Suprapubic skin (tissue), 4 donors: ENCODE measurements at regions not wholly inside any gene's neighbourhood (a gene's known extent, or its start where the extent isn't known, plus 50 kb on each side); places are given as distances from the start of the nearest gene placed in this dataset.

Experiments used
- CTCF ChIP-seq, 2 donors: fragments of 200-600 bp in 1 of 2; fragments of 450-650 bp in 1 of 2; sonication (generic) in 1 of 2; IDR thresholded peaks; one replicate each; pipeline ENCODE4 v1.5.1; 2016 to 2019; ENCODE audit warnings: antibody characterized with exemption in 2 of 2, mild to moderate bottlenecking in 1 of 2, moderate library complexity in 1 of 2
- EP300 ChIP-seq: sonication (generic); formaldehyde crosslinking; IDR thresholded peaks from one replicate; pipeline ENCODE4 v1.6.1; 2017; ENCODE audit warnings: antibody characterized with exemption
- POLR2AphosphoS5 ChIP-seq, 3 donors: sonication (generic); formaldehyde crosslinking; IDR thresholded peaks; one replicate each; pipeline ENCODE4 v1.6.1; 2017; ENCODE audit warnings: antibody characterized with exemption in 3 of 3

- TF ChIP-seq POLR2AphosphoS5 (IDR thresholded peaks at IDR 0.05) (no peak), CTCF (IDR thresholded peaks at IDR 0.05) (no peak), EP300 (no peak)
Measured at GRCh38 chr6:99195986-99196655, 153.4 kb downstream of the FAXC start.
